KMS-11 (cell line): ENCODE measurements at regions not wholly inside any gene's neighbourhood (a gene's known extent, or its start where the extent isn't known, plus 50 kb on each side); places are given as distances from the start of the nearest gene placed in this dataset.

Experiments
- H2AFZ ChIP-seq: fragments of 200-600 bp; sonication (generic); 2 replicates; pipeline ENCODE4 v1.6.1; 2016; ENCODE audit warnings: antibody characterized with exemption, mixed run types, low read depth
- H3K27ac ChIP-seq: fragments of 200-600 bp; sonication (generic); 2 replicates; pipeline ENCODE4 v1.6.1; 2016; ENCODE audit warnings: mild to moderate bottlenecking, mixed run types
- H3K27me3 ChIP-seq: fragments of 200-600 bp; sonication (generic); 2 replicates; pipeline ENCODE4 v1.6.1; 2017; ENCODE audit warnings: mild to moderate bottlenecking, low read depth, mixed run types, moderate library complexity; ENCODE audit not compliant: insufficient read depth
- H3K36me3 ChIP-seq: fragments of 200-600 bp; sonication (generic); 2 replicates; pipeline ENCODE4 v1.6.1; 2017; ENCODE audit warnings: mild to moderate bottlenecking, mixed run types; ENCODE audit not compliant: insufficient read depth
- H3K4me1 ChIP-seq: fragments of 200-600 bp; sonication (generic); 2 replicates; pipeline ENCODE4 v1.6.1; 2016; ENCODE audit warnings: mild to moderate bottlenecking, low read depth, mixed run types; ENCODE audit not compliant: poor library complexity, severe bottlenecking
- H3K4me2 ChIP-seq: fragments of 200-600 bp; sonication (generic); 2 replicates; pipeline ENCODE4 v1.7.0; 2016; ENCODE audit warnings: mild to moderate bottlenecking, mixed run types
- H3K4me3 ChIP-seq: fragments of 200-600 bp; sonication (generic); IDR thresholded peaks from 2 replicates; pipeline ENCODE4 v1.6.1; 2017; ENCODE audit warnings: low read depth, low read length, mixed read lengths; ENCODE audit not compliant: insufficient read depth
- H3K79me2 ChIP-seq: fragments of 200-600 bp; sonication (generic); 2 replicates; pipeline ENCODE4 v1.6.1; 2016; ENCODE audit warnings: low read depth, mixed run types; ENCODE audit not compliant: insufficient read depth
- H3K9ac ChIP-seq: fragments of 200-600 bp; sonication (generic); 2 replicates; pipeline ENCODE4 v1.6.1; 2016; ENCODE audit warnings: mild to moderate bottlenecking, mixed run types
- H4K20me1 ChIP-seq: fragments of 200-600 bp; sonication (generic); 2 replicates; pipeline ENCODE4 v1.6.1; 2016; ENCODE audit warnings: mild to moderate bottlenecking, mixed run types; ENCODE audit not compliant: insufficient read depth
- CTCF ChIP-seq: fragments of 200-600 bp; sonication (generic); conservative IDR thresholded peaks from 2 replicates; pipeline ENCODE4 v1.6.1; 2017; ENCODE audit warnings: low read depth, mild to moderate bottlenecking, antibody characterized with exemption, low read length, moderate library complexity, mixed read lengths

GRCh38 chr13:85108356-85108755 lies 690.9 kb downstream of the SLITRK6 start:
- Histone ChIP-seq H3K27ac (no peak overlapping the region), H3K36me3 (no peaks in the 10 kb centered on the region), H3K4me1 (no peaks in the 10 kb centered on the region), H3K4me2 (no peak overlapping the region), H3K4me3 (no peak overlapping the region), H4K20me1 (no peaks in the 10 kb centered on the region), H2AFZ (no peak overlapping the region), H3K9ac (no peak overlapping the region), H3K79me2 (no peaks in the 10 kb centered on the region), H3K27me3 (no peaks in the 10 kb centered on the region)
- TF ChIP-seq CTCF, result no peak

GRCh38 chr13:85099245-85099644 lies 700.0 kb downstream of the SLITRK6 start:
- no peaks in the 10 kb centered on the region for H3K79me2 ChIP-seq
- H3K4me2 ChIP-seq, result no peak overlapping the region
- H3K36me3 ChIP-seq, result no peaks in the 10 kb centered on the region
- H3K4me1 ChIP-seq, result no peaks in the 10 kb centered on the region
- no peak for TF ChIP-seq CTCF
- H3K27me3 ChIP-seq, result no peaks in the 10 kb centered on the region
- no peak overlapping the region for H3K9ac ChIP-seq
- H4K20me1 ChIP-seq, result no peaks in the 10 kb centered on the region
- H2AFZ ChIP-seq, result no peak overlapping the region
- H3K27ac ChIP-seq, result no peak overlapping the region
- no peak overlapping the region for H3K4me3 ChIP-seq

GRCh38 chr13:85095418-85096272 lies 703.6 kb downstream of the SLITRK6 start:
- Histone ChIP-seq H3K4me1 (no peaks in the 10 kb centered on the region), H3K27ac (no peak overlapping the region), H3K4me3 (no peak overlapping the region), H4K20me1 (no peaks in the 10 kb centered on the region), H3K36me3 (no peaks in the 10 kb centered on the region), H3K9ac (no peak overlapping the region), H3K79me2 (no peaks in the 10 kb centered on the region), H2AFZ (no peak overlapping the region), H3K4me2 (no peak overlapping the region), H3K27me3 (no peaks in the 10 kb centered on the region)
- no peak for TF ChIP-seq CTCF

- H3K4me1 ChIP-seq, result no peaks in the 10 kb centered on the region
- H4K20me1 ChIP-seq, result no peaks in the 10 kb centered on the region
- TF ChIP-seq CTCF, result no peak
- H3K36me3 ChIP-seq, result no peaks in the 10 kb centered on the region
- H3K79me2 ChIP-seq, result no peaks in the 10 kb centered on the region
- H3K27ac ChIP-seq, result no peak overlapping the region
- H3K9ac ChIP-seq, result no peak overlapping the region
- no peaks in the 10 kb centered on the region for H3K27me3 ChIP-seq
- no peak overlapping the region for H3K4me3 ChIP-seq
- H2AFZ ChIP-seq, result no peak overlapping the region
- no peak overlapping the region for H3K4me2 ChIP-seq
Measured at GRCh38 chr13:85093808-85094207, 705.4 kb downstream of the SLITRK6 start.
